Stomach (tissue), 8 donors: ENCODE measurements at regions not wholly inside any gene's neighbourhood (a gene's known extent, or its start where the extent isn't known, plus 50 kb on each side); places are given as distances from the start of the nearest gene placed in this dataset.

Experiments
- DNase-seq, 2 donors: peaks; one replicate each; pipeline versions ENCODE4 v3.0.0 to v3.0.0-alpha.2; 2013 to 2019
- H3K27ac ChIP-seq, 5 donors: fragments of 200-600 bp in 4 of 5; sonication (generic) in 4 of 5; one replicate each; pipeline ENCODE4 v1.5.1; 2013 to 2019; ENCODE audit warnings: mild to moderate bottlenecking in 1 of 5, moderate library complexity in 1 of 5
- H3K27me3 ChIP-seq, 3 donors: fragments of 200-600 bp; sonication (generic); one replicate each; pipeline ENCODE4 v1.5.1; 2017 to 2019; ENCODE audit warnings: mixed run types in 1 of 3
- H3K36me3 ChIP-seq, 4 donors: fragments of 200-600 bp; sonication (generic); 1 replicate in 3 of 4; 2 replicates in 1 of 4; pipeline ENCODE4 v1.5.1; 2016 to 2019
- H3K4me1 ChIP-seq, 4 donors: fragments of 200-600 bp; sonication (generic); one replicate each; pipeline ENCODE4 v1.5.1; 2016 to 2019
- H3K4me3 ChIP-seq, 4 donors: fragments of 200-600 bp; sonication (generic) in 3 of 4; one replicate each; pipeline ENCODE4 v1.5.1; 2016 to 2019; ENCODE audit warnings: mild to moderate bottlenecking in 1 of 4
- H3K9me3 ChIP-seq, 4 donors: fragments of 200-600 bp; sonication (generic); one replicate each; pipeline ENCODE4 v1.5.1; 2016 to 2019
- CTCF ChIP-seq, 7 experiments: fragments of 450-650 bp in 4 of 7; fragments of 200-600 bp in 3 of 7; sonication (generic) in 3 of 7; IDR thresholded peaks; one replicate each; pipeline ENCODE4 v1.5.1; 2016 to 2019; ENCODE audit warnings: antibody characterized with exemption in 7 of 7, control low read depth in 2 of 7, mild to moderate bottlenecking in 1 of 7
- EP300 ChIP-seq: sonication (generic); formaldehyde crosslinking; IDR thresholded peaks from one replicate; pipeline ENCODE4 v1.6.1; 2017; ENCODE audit warnings: antibody characterized with exemption
- POLR2A ChIP-seq, 4 donors: fragments of 450-650 bp; IDR thresholded peaks; one replicate each; pipeline ENCODE4 v1.6.1; 2016; ENCODE audit warnings: antibody characterized with exemption in 4 of 4, control low read depth in 2 of 4, mild to moderate bottlenecking in 1 of 4, moderate library complexity in 1 of 4
- POLR2AphosphoS5 ChIP-seq, 3 donors: sonication (generic); formaldehyde crosslinking; IDR thresholded peaks; one replicate each; pipeline ENCODE4 v1.6.1; 2016; ENCODE audit warnings: antibody characterized with exemption in 3 of 3
- WGBS, 5 donors: extraction: QIAGEN DNeasy Blood & Tissue Kit in 3 of 5; methylation state at CpG; one replicate each; pipeline versions ENCODE4 v1.1.5 to v1.1.7; 2013 to 2018; 5-methylcytosine and 5-hydroxymethylcytosine counted together
- intact Hi-C: fragments of 100-400 bp; cut with DNase I; formaldehyde crosslinking; loops from one replicate; pipeline ENCODE4 v1.15.1; 2023; ENCODE audit warnings: low total_unique reads
- donor health status: healthy with polysubstance abuse.
- donor health status: Bipolar disorder and iron deficiency.
- donor health status: healthy.

DNA sequence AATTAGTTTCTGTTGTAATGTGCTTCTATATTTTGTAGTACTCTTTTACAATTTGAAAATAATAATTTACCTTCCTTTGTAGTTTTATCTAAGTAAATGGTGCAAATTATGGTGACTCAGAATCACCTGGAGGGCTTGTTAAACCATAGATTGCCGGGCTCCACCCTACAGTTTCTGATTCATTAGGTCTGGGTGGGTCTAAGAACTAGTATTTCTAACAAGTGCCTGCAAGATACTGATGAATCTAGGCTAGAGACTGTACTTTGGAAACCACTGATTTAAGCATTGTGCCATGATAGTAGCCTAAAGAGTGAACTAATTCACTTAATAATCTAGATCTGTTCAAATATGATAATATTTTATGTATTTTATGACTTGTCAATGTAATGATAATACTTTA lies 437.4 kb upstream of the SPRY2 start:
- TF ChIP-seq POLR2AphosphoS5 (IDR thresholded peaks at IDR 0.05) (no peak), EP300 (no peak), POLR2A (IDR thresholded peaks at IDR 0.05) (no peak), CTCF (IDR thresholded peaks at IDR 0.05) (no peak)
- Histone ChIP-seq H3K9me3 (no peaks in the 10 kb centered on the region), H3K27ac (no peak overlapping the region), H3K27me3 (no peaks in the 10 kb centered on the region), H3K4me1 (no peaks in the 10 kb centered on the region), H3K4me3 (no peak overlapping the region), H3K36me3 (no peaks in the 10 kb centered on the region)
- intact Hi-C loops = no loop called here
- DNase-seq = peak in 1 of 2 donors; percentile 51
- WGBS, 5 donors = 32 to 72% (median 43%) methylated on average over 1 of the region's 1 CpG

GRCh38 chr13:80757694-80758093 lies 416.8 kb upstream of the SPRY2 start:
- no peak for TF ChIP-seq CTCF (IDR thresholded peaks at IDR 0.05)
- TF ChIP-seq POLR2A (IDR thresholded peaks at IDR 0.05) = no peak
- TF ChIP-seq POLR2AphosphoS5 (IDR thresholded peaks at IDR 0.05) = no peak
- no peak for TF ChIP-seq EP300
- no peak overlapping the region for H3K4me3 ChIP-seq
- H3K4me1 ChIP-seq = no peaks in the 10 kb centered on the region
- H3K9me3 ChIP-seq = no peaks in the 10 kb centered on the region
- intact Hi-C loops = no loop called here
- H3K27ac ChIP-seq = no peak overlapping the region
- no peaks in the 10 kb centered on the region for H3K36me3 ChIP-seq
- H3K27me3 ChIP-seq = no peaks in the 10 kb centered on the region
- DNase-seq = no peak

DNA sequence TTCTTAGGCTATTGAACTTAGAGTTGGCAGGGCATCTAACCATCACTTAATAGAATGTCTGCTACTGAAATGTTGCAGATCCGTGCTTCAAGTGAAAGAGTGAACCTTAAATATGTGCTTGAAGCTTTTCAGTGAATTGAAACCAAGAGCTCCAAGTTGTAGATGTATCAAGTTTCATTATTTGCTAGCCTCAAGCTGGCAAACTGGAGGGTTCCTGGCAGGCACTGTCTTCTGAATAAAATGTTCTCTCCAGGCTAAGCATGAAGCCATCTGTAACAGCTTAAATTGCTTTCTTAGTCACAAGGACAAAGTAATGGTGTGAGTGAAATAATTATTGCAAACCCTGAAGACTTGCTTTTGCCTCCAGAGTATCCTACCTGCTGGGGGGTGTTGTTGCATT lies 415.0 kb upstream of the SPRY2 start:
- no peaks in the 10 kb centered on the region for H3K4me1 ChIP-seq
- H3K27me3 ChIP-seq = no peaks in the 10 kb centered on the region
- no peak overlapping the region for H3K27ac ChIP-seq
- no peak for DNase-seq
- no peak for TF ChIP-seq POLR2AphosphoS5 (IDR thresholded peaks at IDR 0.05)
- TF ChIP-seq EP300 = no peak
- TF ChIP-seq CTCF (IDR thresholded peaks at IDR 0.05) = no peak
- TF ChIP-seq POLR2A (IDR thresholded peaks at IDR 0.05) = no peak
- no peaks in the 10 kb centered on the region for H3K36me3 ChIP-seq
- intact Hi-C loops = no loop called here
- 65 to 89% (median 80%) methylated on average over 1 of the region's 1 CpG for WGBS, 5 donors
- H3K9me3 ChIP-seq = no peaks in the 10 kb centered on the region
- H3K4me3 ChIP-seq = no peak overlapping the region

GRCh38 chr13:80754441-80754840 lies 413.5 kb upstream of the SPRY2 start:
- 38 to 53% (median 40%) methylated on average over 1 of the region's 1 CpG for WGBS, 5 donors
- Histone ChIP-seq H3K27me3 (no peaks in the 10 kb centered on the region), H3K4me3 (no peak overlapping the region), H3K27ac (no peak overlapping the region), H3K4me1 (no peaks in the 10 kb centered on the region), H3K9me3 (no peaks in the 10 kb centered on the region), H3K36me3 (no peaks in the 10 kb centered on the region)
- no peak for TF ChIP-seq CTCF (IDR thresholded peaks at IDR 0.05)
- TF ChIP-seq EP300 = no peak
- TF ChIP-seq POLR2AphosphoS5 (IDR thresholded peaks at IDR 0.05) = no peak
- TF ChIP-seq POLR2A (IDR thresholded peaks at IDR 0.05) = no peak
- no peak for DNase-seq
- intact Hi-C loops = no loop called here
